ENCODE measurements at regions not wholly inside any gene's neighbourhood (a gene's known extent, or its start where the extent isn't known, plus 50 kb on each side); places are given as distances from the start of the nearest gene placed in this dataset.

- ATAC-seq (ENCODE audit: low FRiP score) (no peak), DNase-seq (ENCODE audit: low spot score) (no peak)
- TF ChIP-seq CTCF (IDR thresholded peaks at IDR 0.05), result no peak
Observed at GRCh38 chr2:150030436-150031190, 443.0 kb upstream of the MMADHC start.

GRCh38 chr2:150028322-150028721 lies 440.7 kb upstream of the MMADHC start:
- no peak for TF ChIP-seq CTCF (IDR thresholded peaks at IDR 0.05)
- no peak for ATAC-seq (ENCODE audit: low FRiP score)
- no peak for DNase-seq (ENCODE audit: low spot score)

GRCh38 chr2:150027164-150027563 lies 439.6 kb upstream of the MMADHC start:
- DNase-seq (ENCODE audit: low spot score) (no peak), ATAC-seq (ENCODE audit: low FRiP score) (no peak)
- no peak for TF ChIP-seq CTCF (IDR thresholded peaks at IDR 0.05)

- no peak for TF ChIP-seq CTCF (IDR thresholded peaks at IDR 0.05)
- ATAC-seq (ENCODE audit: low FRiP score) (no peak), DNase-seq (ENCODE audit: low spot score) (no peak)
Observed at GRCh38 chr2:150023663-150024062, 436.1 kb upstream of the MMADHC start.

- ATAC-seq (ENCODE audit: low FRiP score) (no peak), DNase-seq (ENCODE audit: low spot score) (no peak)
- no peak for TF ChIP-seq CTCF (IDR thresholded peaks at IDR 0.05)
Observed at GRCh38 chr2:150023044-150023443, 435.5 kb upstream of the MMADHC start.

- no peak for TF ChIP-seq CTCF (IDR thresholded peaks at IDR 0.05)
- DNase-seq (ENCODE audit: low spot score) (no peak), ATAC-seq (ENCODE audit: low FRiP score) (no peak)
Observed at GRCh38 chr2:150020937-150021673, 433.5 kb upstream of the MMADHC start.

GRCh38 chr2:150020221-150020620 lies 432.6 kb upstream of the MMADHC start:
- ATAC-seq (ENCODE audit: low FRiP score), result no peak
- TF ChIP-seq CTCF (IDR thresholded peaks at IDR 0.05), result no peak
- no peak for DNase-seq (ENCODE audit: low spot score)

Data from omental fat pad (tissue), 3 donors.